ENCODE measurements at regions not wholly inside any gene's neighbourhood (a gene's known extent, or its start where the extent isn't known, plus 50 kb on each side); places are given as distances from the start of the nearest gene placed in this dataset.
A peak's percentile ranks its signal among the peaks of the same experiment; 100 is the strongest.

DNA sequence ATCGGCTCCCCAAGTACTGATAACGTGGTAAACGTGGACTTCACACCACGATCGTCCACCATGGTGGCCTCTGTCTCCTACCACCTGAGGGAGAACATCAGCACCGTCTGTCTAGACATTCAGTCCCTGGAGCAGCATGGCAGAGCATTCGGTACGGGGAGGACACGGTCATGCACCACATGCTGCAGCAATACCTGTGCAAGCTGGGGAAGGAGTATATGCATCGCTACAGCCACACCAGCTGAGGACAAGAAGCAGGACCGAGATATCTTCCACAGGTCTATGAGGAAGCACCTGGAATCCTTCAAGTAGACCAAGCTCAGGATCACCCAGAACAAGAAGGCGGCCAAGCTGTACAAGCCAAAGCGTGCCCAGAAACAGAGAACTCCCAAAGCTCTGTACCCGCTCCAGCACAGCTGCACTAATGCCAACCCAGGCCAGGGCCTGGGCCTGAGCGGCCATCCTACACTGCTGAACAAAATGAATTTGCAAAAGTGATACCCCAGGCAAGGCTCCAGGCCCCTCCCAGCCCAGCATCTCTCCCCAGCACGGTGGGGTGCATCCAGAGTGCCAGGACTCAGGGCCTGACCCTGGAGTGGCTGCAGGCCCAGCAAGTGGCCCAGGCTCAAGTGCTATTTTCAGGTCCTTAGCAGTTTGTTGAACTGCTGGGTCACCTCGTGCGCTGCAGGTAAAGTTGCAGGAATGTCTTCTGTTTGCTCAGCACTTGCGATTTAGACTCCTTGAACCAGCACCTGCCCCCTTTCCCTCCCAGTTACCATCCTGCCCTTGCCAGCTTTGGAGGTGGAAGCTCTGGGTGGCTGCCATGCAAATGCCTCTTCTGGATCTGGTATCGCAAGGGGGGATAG is 119.3 kb upstream of the SERPIND1 start:
- DNase-seq (ENCODE audit: low spot score) = no peak

DNA sequence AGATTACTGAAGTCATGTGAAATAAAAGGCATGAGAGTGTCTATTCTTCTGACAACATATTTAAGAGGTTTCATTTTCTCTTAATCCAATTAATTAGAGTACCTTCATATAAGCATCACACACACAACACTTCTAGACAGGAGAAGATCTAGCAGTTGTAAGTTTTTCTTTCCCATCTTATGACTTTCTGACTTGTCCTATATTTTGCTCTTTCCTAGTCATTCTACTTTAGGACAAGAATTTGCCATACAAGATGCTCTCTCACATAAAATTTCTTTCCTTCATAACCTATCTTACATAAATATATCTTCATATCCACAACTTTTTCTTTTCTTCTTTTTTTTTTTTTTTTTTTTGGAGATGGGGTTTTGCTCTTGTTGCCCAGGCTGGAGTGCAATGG is 118.3 kb upstream of the SERPIND1 start:
- Histone ChIP-seq H4K8ac (ENCODE audit: low read depth, low read length) (no peak overlapping the region), H2BK12ac (ENCODE audit: low read length) (no peak overlapping the region), H3K9me3 (replicated peaks in 1 of 2; ENCODE audit: control insufficient read depth in 2 of 2, insufficient read depth in 1 of 2, low read depth in 1 of 2, low read length in 2 of 2) (peaks cover 0 to 5% of the 10 kb centered on the region in 2 donors), H2BK120ac (ENCODE audit: low read depth, low read length) (no peak overlapping the region), H2AK5ac (ENCODE audit: low read depth, low read length) (no peak overlapping the region), H3K4me3 (ENCODE audit: low read length in 2 of 2) (no peak overlapping the region), H2AFZ (ENCODE audit: low read length) (no peak overlapping the region), H3K4me1 (ENCODE audit: control insufficient read depth in 2 of 2, insufficient read depth in 1 of 2, low read depth in 1 of 2, low read length in 2 of 2) (peaks cover 2 to 4% of the 10 kb centered on the region in 2 donors), H3K4ac (ENCODE audit: low read length) (no peak overlapping the region), H3K23ac (ENCODE audit: low read depth, low read length, poor library complexity) (no peak overlapping the region), H3K4me2 (ENCODE audit: insufficient read depth, low read length, poor library complexity, severe bottlenecking) (no peak overlapping the region), H3K14ac (ENCODE audit: low read length) (no peak overlapping the region), H2BK5ac (ENCODE audit: low read length) (no peak overlapping the region), H3K27ac (replicated peaks; ENCODE audit: low read length) (no peak overlapping the region), H3K27me3 (ENCODE audit: control insufficient read depth in 3 of 3, insufficient read depth in 3 of 3, low read depth in 1 of 3, low read length in 3 of 3) (peaks cover 0 to 2% (median 2%) of the 10 kb centered on the region in 3 experiments), H2BK15ac (ENCODE audit: low read length) (no peak overlapping the region), H3K18ac (ENCODE audit: low read length) (no peak overlapping the region), H3K79me1 (ENCODE audit: low read depth, low read length) (no peaks in the 10 kb centered on the region), H3K9ac (ENCODE audit: low read depth, low read length, poor library complexity) (no peak overlapping the region), H4K91ac (ENCODE audit: low read depth, low read length, poor library complexity) (no peak overlapping the region), H3K36me3 (replicated peaks in 1 of 2; ENCODE audit: control insufficient read depth in 2 of 2, insufficient read depth in 2 of 2, low read length in 2 of 2) (no peaks in the 10 kb centered on the region)
- DNase-seq (ENCODE audit: low spot score) = no peak

More for the DNA sequence above, 119.3 kb upstream of the SERPIND1 start:
- H2BK5ac ChIP-seq (ENCODE audit: low read length) = no peak overlapping the region
- no peak overlapping the region for H2AK5ac ChIP-seq (ENCODE audit: low read depth, low read length)
- H3K4me1 ChIP-seq (ENCODE audit: control insufficient read depth in 2 of 2, insufficient read depth in 1 of 2, low read depth in 1 of 2, low read length in 2 of 2) = peaks cover 2 to 4% of the 10 kb centered on the region in 2 donors
- peak overlapping the region; percentile 75 for H3K14ac ChIP-seq (ENCODE audit: low read length)
- no peak overlapping the region for H4K91ac ChIP-seq (ENCODE audit: low read depth, low read length, poor library complexity)
- peak overlapping the region in 1 of 2 donors; percentile 58 for H3K4me3 ChIP-seq (ENCODE audit: low read length in 2 of 2)
- peak overlapping the region; percentile 76 for H3K23ac ChIP-seq (ENCODE audit: low read depth, low read length, poor library complexity)
- peaks cover 0 to 2% (median 0%) of the 10 kb centered on the region in 3 experiments for H3K27me3 ChIP-seq (ENCODE audit: control insufficient read depth in 3 of 3, insufficient read depth in 3 of 3, low read depth in 1 of 3, low read length in 3 of 3)
- no peak overlapping the region for H3K27ac ChIP-seq (replicated peaks; ENCODE audit: low read length)
- no peak overlapping the region for H2AFZ ChIP-seq (ENCODE audit: low read length)
- H3K9me3 ChIP-seq (replicated peaks in 1 of 2; ENCODE audit: control insufficient read depth in 2 of 2, insufficient read depth in 1 of 2, low read depth in 1 of 2, low read length in 2 of 2) = peaks cover 0 to 5% of the 10 kb centered on the region in 2 donors
- H3K9ac ChIP-seq (ENCODE audit: low read depth, low read length, poor library complexity) = no peak overlapping the region
- peak overlapping the region; percentile 12 for H2BK15ac ChIP-seq (ENCODE audit: low read length)
- H3K4ac ChIP-seq (ENCODE audit: low read length) = no peak overlapping the region
- WGBS, 2 donors (ENCODE audit: extremely low coverage in 2 of 2, insufficient read length in 2 of 2, insufficient replicate concordance in 1 of 2) = no CpG with 5 or more reads among the region's 20 CpGs
- no peak overlapping the region for H2BK12ac ChIP-seq (ENCODE audit: low read length)
- H2BK120ac ChIP-seq (ENCODE audit: low read depth, low read length) = no peak overlapping the region
- H4K8ac ChIP-seq (ENCODE audit: low read depth, low read length) = no peak overlapping the region
- no peaks in the 10 kb centered on the region for H3K36me3 ChIP-seq (replicated peaks in 1 of 2; ENCODE audit: control insufficient read depth in 2 of 2, insufficient read depth in 2 of 2, low read length in 2 of 2)
- no peaks in the 10 kb centered on the region for H3K79me1 ChIP-seq (ENCODE audit: low read depth, low read length)
- peak overlapping the region; percentile 59 for H3K18ac ChIP-seq (ENCODE audit: low read length)
- no peak overlapping the region for H3K4me2 ChIP-seq (ENCODE audit: insufficient read depth, low read length, poor library complexity, severe bottlenecking)

GRCh38 chr22:20656516-20656901 is 117.4 kb upstream of the SERPIND1 start:
- Histone ChIP-seq H3K4me3 (ENCODE audit: low read length in 2 of 2) (no peak overlapping the region), H2BK5ac (ENCODE audit: low read length) (no peak overlapping the region), H4K8ac (ENCODE audit: low read depth, low read length) (peak overlapping the region; percentile 48), H3K9ac (ENCODE audit: low read depth, low read length, poor library complexity) (peak overlapping the region; percentile 30), H3K36me3 (replicated peaks in 1 of 2; ENCODE audit: control insufficient read depth in 2 of 2, insufficient read depth in 2 of 2, low read length in 2 of 2) (no peaks in the 10 kb centered on the region), H3K14ac (ENCODE audit: low read length) (no peak overlapping the region), H3K27me3 (ENCODE audit: control insufficient read depth in 3 of 3, insufficient read depth in 3 of 3, low read depth in 1 of 3, low read length in 3 of 3) (peaks cover 0 to 2% (median 2%) of the 10 kb centered on the region in 3 experiments), H3K79me1 (ENCODE audit: low read depth, low read length) (no peaks in the 10 kb centered on the region), H4K91ac (ENCODE audit: low read depth, low read length, poor library complexity) (no peak overlapping the region), H3K23ac (ENCODE audit: low read depth, low read length, poor library complexity) (peak overlapping the region; percentile 99), H3K9me3 (replicated peaks in 1 of 2; ENCODE audit: control insufficient read depth in 2 of 2, insufficient read depth in 1 of 2, low read depth in 1 of 2, low read length in 2 of 2) (peaks cover 0 to 5% of the 10 kb centered on the region in 2 donors), H3K4me1 (ENCODE audit: control insufficient read depth in 2 of 2, insufficient read depth in 1 of 2, low read depth in 1 of 2, low read length in 2 of 2) (no peaks in the 10 kb centered on the region), H2BK12ac (ENCODE audit: low read length) (no peak overlapping the region), H3K18ac (ENCODE audit: low read length) (peak overlapping the region; percentile 84), H2BK15ac (ENCODE audit: low read length) (no peak overlapping the region), H3K27ac (replicated peaks; ENCODE audit: low read length) (no peak overlapping the region), H2AK5ac (ENCODE audit: low read depth, low read length) (no peak overlapping the region), H2AFZ (ENCODE audit: low read length) (peak overlapping the region; percentile 47), H3K4me2 (ENCODE audit: insufficient read depth, low read length, poor library complexity, severe bottlenecking) (no peak overlapping the region), H2BK120ac (ENCODE audit: low read depth, low read length) (no peak overlapping the region), H3K4ac (ENCODE audit: low read length) (no peak overlapping the region)
- no peak for DNase-seq (ENCODE audit: low spot score)
- WGBS, 2 donors (ENCODE audit: extremely low coverage in 2 of 2, insufficient read length in 2 of 2, insufficient replicate concordance in 1 of 2) = no CpG with 5 or more reads among the region's 12 CpGs

- Histone ChIP-seq H3K36me3 (replicated peaks in 1 of 2; ENCODE audit: control insufficient read depth in 2 of 2, insufficient read depth in 2 of 2, low read length in 2 of 2) (no peaks in the 10 kb centered on the region), H2AFZ (ENCODE audit: low read length) (peak overlapping the region; percentile 47), H3K14ac (ENCODE audit: low read length) (peak overlapping the region; percentile 38), H4K91ac (ENCODE audit: low read depth, low read length, poor library complexity) (no peak overlapping the region), H3K79me1 (ENCODE audit: low read depth, low read length) (no peaks in the 10 kb centered on the region), H3K4me1 (ENCODE audit: control insufficient read depth in 2 of 2, insufficient read depth in 1 of 2, low read depth in 1 of 2, low read length in 2 of 2) (no peaks in the 10 kb centered on the region), H3K4me3 (ENCODE audit: low read length in 2 of 2) (no peak overlapping the region), H2AK5ac (ENCODE audit: low read depth, low read length) (no peak overlapping the region), H3K18ac (ENCODE audit: low read length) (peak overlapping the region; percentile 84), H3K27ac (replicated peaks; ENCODE audit: low read length) (no peak overlapping the region), H3K9me3 (replicated peaks in 1 of 2; ENCODE audit: control insufficient read depth in 2 of 2, insufficient read depth in 1 of 2, low read depth in 1 of 2, low read length in 2 of 2) (peaks cover 0 to 4% of the 10 kb centered on the region in 2 donors), H2BK12ac (ENCODE audit: low read length) (no peak overlapping the region), H3K4ac (ENCODE audit: low read length) (no peak overlapping the region), H4K8ac (ENCODE audit: low read depth, low read length) (peak overlapping the region; percentile 48), H3K27me3 (ENCODE audit: control insufficient read depth in 3 of 3, insufficient read depth in 3 of 3, low read depth in 1 of 3, low read length in 3 of 3) (peaks cover 0 to 2% (median 2%) of the 10 kb centered on the region in 3 experiments), H3K23ac (ENCODE audit: low read depth, low read length, poor library complexity) (peak overlapping the region; percentile 99), H2BK15ac (ENCODE audit: low read length) (no peak overlapping the region), H3K9ac (ENCODE audit: low read depth, low read length, poor library complexity) (no peak overlapping the region), H2BK120ac (ENCODE audit: low read depth, low read length) (no peak overlapping the region), H2BK5ac (ENCODE audit: low read length) (no peak overlapping the region), H3K4me2 (ENCODE audit: insufficient read depth, low read length, poor library complexity, severe bottlenecking) (no peak overlapping the region)
- no peak for DNase-seq (ENCODE audit: low spot score)
- WGBS, 2 donors (ENCODE audit: extremely low coverage in 2 of 2, insufficient read length in 2 of 2, insufficient replicate concordance in 1 of 2) = 100% methylated on average over 1 to 3 of the region's 17 CpGs
Observed at GRCh38 chr22:20656902-20657836, 116.7 kb upstream of the SERPIND1 start.

Measured in neuronal stem cell (in vitro differentiated cells).